DOHH2 (cell line): ENCODE measurements at regions not wholly inside any gene's neighbourhood (a gene's known extent, or its start where the extent isn't known, plus 50 kb on each side); places are given as distances from the start of the nearest gene placed in this dataset.

Experiments
- CTCF ChIP-seq: fragments of 200-600 bp; sonication (generic); IDR thresholded peaks from one replicate; pipeline ENCODE4 v1.5.1; 2014; ENCODE audit warnings: antibody characterized with exemption, mild to moderate bottlenecking, low read depth, low read length; ENCODE audit not compliant: poor library complexity, severe bottlenecking
- EZH2phosphoT487 ChIP-seq: fragments of 200-600 bp; sonication (generic); IDR thresholded peaks from 2 replicates; pipeline ENCODE4 v1.6.1; 2017; ENCODE audit warnings: borderline replicate concordance, mild to moderate bottlenecking, antibody characterized with exemption, low read length, moderate library complexity, mixed read lengths

GRCh38 chr11:11763796-11764422, 77.9 kb upstream of the USP47 start:
- no peak for TF ChIP-seq CTCF
- no peak for TF ChIP-seq EZH2phosphoT487
